Ovary (tissue), 3 donors: ENCODE measurements at regions not wholly inside any gene's neighbourhood (a gene's known extent, or its start where the extent isn't known, plus 50 kb on each side); places are given as distances from the start of the nearest gene placed in this dataset.

Experiments used
- EP300 ChIP-seq: sonication (generic); formaldehyde crosslinking; IDR thresholded peaks from one replicate; pipeline ENCODE4 v1.6.1; 2017; ENCODE audit warnings: antibody characterized with exemption
- POLR2A ChIP-seq: fragments of 450-650 bp; IDR thresholded peaks from one replicate; pipeline ENCODE4 v1.6.1; 2017; ENCODE audit warnings: antibody characterized with exemption, mild to moderate bottlenecking, moderate library complexity
- TF ChIP-seq, protein P1 (sequence below), 3 donors: fragments of 450-650 bp in 2 of 3; fragments of 200-600 bp in 1 of 3; IDR thresholded peaks; one replicate each; pipeline versions ENCODE4 v1.5.1 to v1.8.0; 2016 to 2022; ENCODE audit warnings: antibody characterized with exemption in 3 of 3, mild to moderate bottlenecking in 1 of 3
- donor health status: DM: no; HTN: no; CAD: no.

DNA sequence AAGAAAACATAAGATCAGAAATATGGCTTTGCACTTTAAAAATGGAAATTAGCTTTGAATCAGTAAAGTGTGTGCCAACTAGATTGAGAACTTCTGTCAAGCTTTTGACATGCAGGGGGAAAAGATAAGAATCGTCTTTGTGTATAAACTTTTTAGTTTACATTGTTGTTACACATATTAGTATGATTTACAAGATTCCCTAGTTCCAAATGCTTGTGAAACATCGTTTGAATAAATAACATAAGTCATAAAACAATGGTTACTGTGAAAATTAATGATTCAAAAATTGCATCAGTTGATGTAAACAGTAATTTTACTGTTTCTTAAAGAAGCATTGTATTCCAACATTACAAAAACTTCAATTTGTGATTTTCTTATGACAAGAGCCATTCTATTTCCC is 207.6 kb upstream of the MTPN start:
- TF ChIP-seq, protein P1, sequence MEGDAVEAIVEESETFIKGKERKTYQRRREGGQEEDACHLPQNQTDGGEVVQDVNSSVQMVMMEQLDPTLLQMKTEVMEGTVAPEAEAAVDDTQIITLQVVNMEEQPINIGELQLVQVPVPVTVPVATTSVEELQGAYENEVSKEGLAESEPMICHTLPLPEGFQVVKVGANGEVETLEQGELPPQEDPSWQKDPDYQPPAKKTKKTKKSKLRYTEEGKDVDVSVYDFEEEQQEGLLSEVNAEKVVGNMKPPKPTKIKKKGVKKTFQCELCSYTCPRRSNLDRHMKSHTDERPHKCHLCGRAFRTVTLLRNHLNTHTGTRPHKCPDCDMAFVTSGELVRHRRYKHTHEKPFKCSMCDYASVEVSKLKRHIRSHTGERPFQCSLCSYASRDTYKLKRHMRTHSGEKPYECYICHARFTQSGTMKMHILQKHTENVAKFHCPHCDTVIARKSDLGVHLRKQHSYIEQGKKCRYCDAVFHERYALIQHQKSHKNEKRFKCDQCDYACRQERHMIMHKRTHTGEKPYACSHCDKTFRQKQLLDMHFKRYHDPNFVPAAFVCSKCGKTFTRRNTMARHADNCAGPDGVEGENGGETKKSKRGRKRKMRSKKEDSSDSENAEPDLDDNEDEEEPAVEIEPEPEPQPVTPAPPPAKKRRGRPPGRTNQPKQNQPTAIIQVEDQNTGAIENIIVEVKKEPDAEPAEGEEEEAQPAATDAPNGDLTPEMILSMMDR (IDR thresholded peaks at IDR 0.05): no peak
- no peak for TF ChIP-seq POLR2A
- TF ChIP-seq EP300: no peak
